Mesenchymal stem cell (in vitro differentiated cells and primary cell): ENCODE measurements at regions not wholly inside any gene's neighbourhood (a gene's known extent, or its start where the extent isn't known, plus 50 kb on each side); places are given as distances from the start of the nearest gene placed in this dataset.

Experiments used
- DNase-seq: peaks from one replicate; pipeline ENCODE4 v3.0.0-alpha.2; 2013
- H2AFZ ChIP-seq: one replicate; pipeline ENCODE4 v1.6.1; 2013; ENCODE audit warnings: low read depth, mild to moderate bottlenecking, control low read depth, inconsistent platforms, low read length, moderate library complexity
- H2AK5ac ChIP-seq: 2 replicates; pipeline ENCODE4 v1.6.1; 2013; ENCODE audit warnings: low read length, moderate library complexity, mild to moderate bottlenecking, inconsistent platforms; ENCODE audit not compliant: severe bottlenecking
- H2BK120ac ChIP-seq: one replicate; pipeline ENCODE4 v1.6.1; 2013; ENCODE audit warnings: low read depth, mild to moderate bottlenecking, inconsistent platforms, low read length, moderate library complexity
- H2BK12ac ChIP-seq, 2 experiments: one replicate each; pipeline ENCODE4 v1.6.1; 2013; ENCODE audit warnings: inconsistent platforms in 2 of 2, low read length in 2 of 2, mild to moderate bottlenecking in 2 of 2, moderate library complexity in 2 of 2, control low read depth in 1 of 2
- H2BK15ac ChIP-seq: one replicate; pipeline ENCODE4 v1.6.1; 2013; ENCODE audit warnings: mild to moderate bottlenecking, low read depth, inconsistent platforms; ENCODE audit not compliant: poor library complexity, severe bottlenecking
- H2BK5ac ChIP-seq: 2 replicates; pipeline ENCODE4 v1.6.1; 2013; ENCODE audit warnings: low read depth, mild to moderate bottlenecking, low read length, control low read depth, inconsistent platforms; ENCODE audit not compliant: poor library complexity, severe bottlenecking
- H3K14ac ChIP-seq, 2 experiments: one replicate each; pipeline ENCODE4 v1.6.1; 2013; ENCODE audit warnings: inconsistent platforms in 2 of 2, low read length in 2 of 2, control low read depth in 1 of 2, mild to moderate bottlenecking in 1 of 2, moderate library complexity in 1 of 2
- H3K18ac ChIP-seq, 2 experiments: one replicate each; pipeline ENCODE4 v1.6.1; 2013; ENCODE audit warnings: inconsistent platforms in 2 of 2, low read length in 2 of 2, control low read depth in 1 of 2, low read depth in 1 of 2, mild to moderate bottlenecking in 1 of 2
- H3K23ac ChIP-seq, 2 experiments: one replicate each; pipeline ENCODE4 v1.6.1; 2013; ENCODE audit warnings: inconsistent platforms in 2 of 2, low read length in 2 of 2, mild to moderate bottlenecking in 2 of 2, moderate library complexity in 2 of 2, control low read depth in 1 of 2
- H3K27ac ChIP-seq: 2 replicates; pipeline ENCODE4 v1.5.1; 2013; ENCODE audit warnings: mild to moderate bottlenecking, moderate library complexity, low read length, control low read depth, inconsistent platforms; ENCODE audit not compliant: poor library complexity, severe bottlenecking
- H3K27me3 ChIP-seq, 2 experiments: 2 replicates each; pipeline versions ENCODE4 v1.6.1 to v1.7.0; 2013; ENCODE audit warnings: low read length in 2 of 2, mild to moderate bottlenecking in 2 of 2, moderate library complexity in 2 of 2, control low read depth in 1 of 2, inconsistent platforms in 1 of 2; ENCODE audit not compliant: control insufficient read depth in 1 of 2, insufficient read depth in 1 of 2
- H3K36me3 ChIP-seq, 2 experiments: 2 replicates each; pipeline versions ENCODE4 v1.6.1 to v1.7.0; 2013; ENCODE audit warnings: low read length in 2 of 2, control low read depth in 1 of 2, inconsistent platforms in 1 of 2, low read depth in 1 of 2, mild to moderate bottlenecking in 1 of 2; ENCODE audit not compliant: insufficient read depth in 2 of 2, control insufficient read depth in 1 of 2
- H3K4ac ChIP-seq, 2 experiments: one replicate each; pipeline ENCODE4 v1.6.1; 2013; ENCODE audit warnings: inconsistent platforms in 2 of 2, low read length in 2 of 2, mild to moderate bottlenecking in 2 of 2, moderate library complexity in 2 of 2, control low read depth in 1 of 2, low read depth in 1 of 2
- H3K4me1 ChIP-seq: 2 replicates; pipeline ENCODE4 v1.6.1; 2013; ENCODE audit warnings: low read depth, low read length, control low read depth; ENCODE audit not compliant: control insufficient read depth, insufficient read depth
- H3K4me2 ChIP-seq: 2 replicates; pipeline ENCODE4 v1.6.1; 2013; ENCODE audit warnings: low read length, mild to moderate bottlenecking, inconsistent platforms; ENCODE audit not compliant: poor library complexity, severe bottlenecking
- H3K4me3 ChIP-seq, 2 experiments: 2 replicates each; pipeline versions ENCODE4 v1.5.1 to v1.7.0; 2013; ENCODE audit warnings: low read length in 2 of 2, mild to moderate bottlenecking in 2 of 2, control low read depth in 1 of 2, low read depth in 1 of 2; ENCODE audit not compliant: insufficient read depth in 1 of 2
- H3K79me1 ChIP-seq: replicated peaks from 2 replicates; pipeline ENCODE4 v1.6.1; 2013; ENCODE audit warnings: mild to moderate bottlenecking, control low read depth, low read length, inconsistent platforms; ENCODE audit not compliant: poor library complexity, severe bottlenecking
- H3K9ac ChIP-seq: 2 replicates; pipeline ENCODE4 v1.7.0; 2013; ENCODE audit warnings: mild to moderate bottlenecking, low read length, moderate library complexity
- H3K9me3 ChIP-seq: 2 replicates; pipeline ENCODE4 v1.7.0; 2013; ENCODE audit warnings: mild to moderate bottlenecking, low read length; ENCODE audit not compliant: control insufficient read depth
- H4K8ac ChIP-seq: one replicate; pipeline ENCODE4 v1.6.1; 2013; ENCODE audit warnings: inconsistent platforms, mild to moderate bottlenecking, low read length, moderate library complexity
- H4K91ac ChIP-seq: one replicate; pipeline ENCODE4 v1.6.1; 2013; ENCODE audit warnings: mild to moderate bottlenecking, low read length, inconsistent platforms
- WGBS: methylation state at CpG from one replicate; pipeline ENCODE4 v1.1.7; 2013; ENCODE audit warnings: mixed read lengths; 5-methylcytosine and 5-hydroxymethylcytosine counted together

DNA sequence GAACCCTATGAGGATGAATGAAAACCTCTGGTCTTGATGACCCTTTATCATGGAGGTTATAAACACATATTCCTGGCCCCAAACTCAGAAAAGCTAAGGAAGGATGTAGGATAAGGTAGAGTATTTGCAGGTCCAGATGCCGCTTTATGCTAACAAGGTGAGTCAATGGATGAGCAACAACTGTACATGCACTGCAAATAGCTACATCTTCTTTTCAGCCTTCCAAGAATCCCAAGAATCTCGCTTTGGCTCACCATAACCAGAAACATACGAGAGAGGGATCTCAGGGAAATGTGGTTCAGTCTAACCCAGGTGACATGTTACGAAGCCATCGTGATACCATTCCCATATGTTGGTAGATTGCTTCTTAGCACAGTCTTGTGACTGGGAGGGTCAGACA lies 152.3 kb upstream of the ANKH start:
- WGBS = 80% methylated on average over 5 of the region's 5 CpGs
- H3K4ac ChIP-seq = no peak overlapping the region
- H3K4me1 ChIP-seq = no peaks in the 10 kb centered on the region
- H3K36me3 ChIP-seq = no peaks in the 10 kb centered on the region
- no peak overlapping the region for H3K4me3 ChIP-seq
- H3K27me3 ChIP-seq = peaks cover 0 to 25% of the 10 kb centered on the region in 2 experiments
- no peak overlapping the region for H4K91ac ChIP-seq
- H3K9me3 ChIP-seq = no peaks in the 10 kb centered on the region
- H3K27ac ChIP-seq = no peak overlapping the region
- no peak overlapping the region for H2AK5ac ChIP-seq
- no peak overlapping the region for H3K9ac ChIP-seq
- H3K79me1 ChIP-seq = no peaks in the 10 kb centered on the region
- H3K4me2 ChIP-seq = no peak overlapping the region
- DNase-seq = no peak
- no peak overlapping the region for H2AFZ ChIP-seq
- H2BK12ac ChIP-seq = no peak overlapping the region
- no peak overlapping the region for H4K8ac ChIP-seq
- H2BK15ac ChIP-seq = no peak overlapping the region
- no peak overlapping the region for H3K23ac ChIP-seq
- no peak overlapping the region for H3K14ac ChIP-seq
- no peak overlapping the region for H2BK5ac ChIP-seq
- H3K18ac ChIP-seq = no peak overlapping the region
- H2BK120ac ChIP-seq = no peak overlapping the region

DNA sequence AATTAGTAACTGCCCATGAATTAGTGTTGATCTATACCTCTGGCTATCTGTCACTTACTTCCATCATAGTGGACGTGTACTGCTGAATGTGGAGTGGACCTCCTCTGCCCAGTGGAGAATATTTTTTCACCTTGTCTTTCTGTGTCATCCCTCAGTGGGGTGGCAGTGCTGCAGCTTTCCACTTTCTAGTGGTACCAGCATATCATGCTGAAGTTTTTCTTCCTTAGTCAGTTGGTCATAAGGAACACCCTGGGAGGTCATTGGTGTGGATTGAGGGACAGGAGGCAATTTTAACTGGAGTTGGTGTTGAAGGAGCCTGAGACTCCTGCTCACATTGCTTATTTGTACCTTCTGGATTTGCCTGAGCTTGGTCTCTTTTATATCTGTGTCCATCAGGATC lies 151.7 kb upstream of the ANKH start:
- WGBS = 88% methylated on average over 1 of the region's 1 CpG
- H3K27me3 ChIP-seq = peaks cover 0 to 20% of the 10 kb centered on the region in 2 experiments

DNA sequence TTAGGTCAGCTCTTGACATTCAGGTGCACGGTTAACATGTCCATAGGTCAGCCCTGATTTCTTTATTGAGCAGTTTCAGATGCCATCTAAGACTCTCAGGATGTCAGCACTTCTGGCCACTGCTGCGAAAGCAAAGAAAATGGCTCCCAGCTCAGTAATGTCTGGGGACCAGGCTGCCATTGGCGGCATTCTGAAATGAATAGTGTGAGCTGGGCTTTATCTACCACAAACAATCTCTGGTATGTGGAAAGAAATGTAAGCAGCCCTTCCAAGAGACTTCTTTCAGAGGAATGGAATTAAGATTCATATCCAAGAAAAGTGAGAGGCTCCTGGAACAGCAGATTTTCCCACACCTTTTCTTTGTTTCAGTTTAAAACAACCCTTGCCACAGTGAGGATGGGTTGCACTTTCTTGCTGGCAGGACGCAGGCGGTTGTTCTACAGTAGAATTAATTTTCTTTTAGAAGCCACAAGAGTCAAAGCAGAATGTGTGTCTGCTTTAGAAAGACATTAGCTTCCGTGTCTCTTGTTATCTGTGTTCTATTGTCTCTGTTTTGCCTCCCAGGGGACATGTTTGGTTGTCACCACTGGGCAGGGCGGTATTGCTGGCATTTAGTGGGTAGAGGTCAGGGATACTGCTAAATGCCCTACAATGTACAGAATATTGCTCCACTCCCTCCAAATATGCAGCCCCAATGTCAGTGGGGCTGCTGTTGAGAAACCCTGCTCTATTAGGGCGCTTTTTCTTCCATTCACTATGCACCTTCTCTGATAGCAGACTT lies 149.9 kb upstream of the ANKH start:
- Histone ChIP-seq H4K91ac (no peak overlapping the region), H2BK5ac (peak overlapping the region; percentile 63), H3K9me3 (no peaks in the 10 kb centered on the region), H2BK120ac (peak overlapping the region; percentile 62), H3K27me3 (peaks cover 0 to 11% of the 10 kb centered on the region in 2 experiments), H2BK15ac (no peak overlapping the region), H3K23ac (no peak overlapping the region), H2AFZ (no peak overlapping the region), H3K18ac (no peak overlapping the region), H3K4me2 (no peak overlapping the region), H2AK5ac (peak overlapping the region; percentile 8), H3K9ac (peak overlapping the region; percentile 65), H2BK12ac (peak overlapping the region in 1 of 2 experiments; percentile 25), H3K36me3 (no peaks in the 10 kb centered on the region), H3K79me1 (no peaks in the 10 kb centered on the region), H3K14ac (no peak overlapping the region), H3K27ac (peak overlapping the region; percentile 84), H3K4ac (no peak overlapping the region), H4K8ac (no peak overlapping the region), H3K4me3 (peak overlapping the region in 1 of 2 experiments; percentile 54), H3K4me1 (no peaks in the 10 kb centered on the region)
- DNase-seq = peak; percentile 74
- WGBS = 48% methylated on average over 7 of the region's 8 CpGs

More for the DNA sequence above, 151.7 kb upstream of the ANKH start:
- Histone ChIP-seq H3K27ac (no peak overlapping the region), H3K4me2 (no peak overlapping the region), H3K4me1 (no peaks in the 10 kb centered on the region), H2BK15ac (no peak overlapping the region), H4K91ac (no peak overlapping the region), H3K79me1 (no peaks in the 10 kb centered on the region), H2BK5ac (no peak overlapping the region), H2AK5ac (peak overlapping the region; percentile 61), H4K8ac (no peak overlapping the region), H3K36me3 (no peaks in the 10 kb centered on the region), H2AFZ (no peak overlapping the region), H2BK120ac (no peak overlapping the region), H2BK12ac (no peak overlapping the region), H3K9me3 (no peaks in the 10 kb centered on the region), H3K18ac (no peak overlapping the region), H3K9ac (no peak overlapping the region), H3K4ac (no peak overlapping the region), H3K14ac (no peak overlapping the region), H3K4me3 (no peak overlapping the region), H3K23ac (no peak overlapping the region)
- DNase-seq = no peak

DNA sequence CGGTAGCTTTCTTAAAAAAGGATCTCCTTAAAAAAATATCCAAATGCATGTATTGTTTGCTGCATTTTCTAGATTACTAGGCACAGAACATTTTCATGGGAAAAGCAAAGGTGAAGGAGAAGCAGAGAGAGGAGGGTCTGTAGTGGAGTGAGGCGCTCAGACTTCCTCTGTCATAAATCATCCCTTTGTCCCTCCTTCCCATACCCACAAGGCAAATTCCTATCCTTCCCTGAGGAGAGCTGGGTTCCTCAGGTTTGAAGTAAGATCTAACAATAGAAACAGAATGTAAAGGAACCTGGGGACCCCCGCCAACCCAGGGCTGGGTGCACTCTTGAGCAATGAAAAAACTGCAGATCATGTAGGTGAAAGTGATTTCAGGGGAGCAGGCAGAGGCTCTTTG lies 149.2 kb upstream of the ANKH start:
- Histone ChIP-seq H2BK15ac (no peak overlapping the region), H3K4me1 (no peaks in the 10 kb centered on the region), H2BK120ac (no peak overlapping the region), H3K23ac (no peak overlapping the region), H3K4me3 (peak overlapping the region in 1 of 2 experiments; percentile 54), H3K4me2 (no peak overlapping the region), H3K27ac (peak overlapping the region; percentile 84), H3K36me3 (no peaks in the 10 kb centered on the region), H3K14ac (no peak overlapping the region), H2BK5ac (peak overlapping the region; percentile 63), H4K91ac (no peak overlapping the region), H3K27me3 (peaks cover 0 to 11% of the 10 kb centered on the region in 2 experiments), H2AK5ac (peak overlapping the region; percentile 68), H3K4ac (no peak overlapping the region), H2AFZ (no peak overlapping the region), H3K18ac (no peak overlapping the region), H2BK12ac (no peak overlapping the region), H3K9ac (peak overlapping the region; percentile 65), H4K8ac (peak overlapping the region; percentile 52), H3K79me1 (no peaks in the 10 kb centered on the region), H3K9me3 (no peaks in the 10 kb centered on the region)
- WGBS = 96% methylated on average over 2 of the region's 3 CpGs
- DNase-seq = peak; percentile 14
